ENCODE measurements at regions not wholly inside any gene's neighbourhood (a gene's known extent, or its start where the extent isn't known, plus 50 kb on each side); places are given as distances from the start of the nearest gene placed in this dataset.
A peak's percentile ranks its signal among the peaks of the same experiment; 100 is the strongest.

DNA sequence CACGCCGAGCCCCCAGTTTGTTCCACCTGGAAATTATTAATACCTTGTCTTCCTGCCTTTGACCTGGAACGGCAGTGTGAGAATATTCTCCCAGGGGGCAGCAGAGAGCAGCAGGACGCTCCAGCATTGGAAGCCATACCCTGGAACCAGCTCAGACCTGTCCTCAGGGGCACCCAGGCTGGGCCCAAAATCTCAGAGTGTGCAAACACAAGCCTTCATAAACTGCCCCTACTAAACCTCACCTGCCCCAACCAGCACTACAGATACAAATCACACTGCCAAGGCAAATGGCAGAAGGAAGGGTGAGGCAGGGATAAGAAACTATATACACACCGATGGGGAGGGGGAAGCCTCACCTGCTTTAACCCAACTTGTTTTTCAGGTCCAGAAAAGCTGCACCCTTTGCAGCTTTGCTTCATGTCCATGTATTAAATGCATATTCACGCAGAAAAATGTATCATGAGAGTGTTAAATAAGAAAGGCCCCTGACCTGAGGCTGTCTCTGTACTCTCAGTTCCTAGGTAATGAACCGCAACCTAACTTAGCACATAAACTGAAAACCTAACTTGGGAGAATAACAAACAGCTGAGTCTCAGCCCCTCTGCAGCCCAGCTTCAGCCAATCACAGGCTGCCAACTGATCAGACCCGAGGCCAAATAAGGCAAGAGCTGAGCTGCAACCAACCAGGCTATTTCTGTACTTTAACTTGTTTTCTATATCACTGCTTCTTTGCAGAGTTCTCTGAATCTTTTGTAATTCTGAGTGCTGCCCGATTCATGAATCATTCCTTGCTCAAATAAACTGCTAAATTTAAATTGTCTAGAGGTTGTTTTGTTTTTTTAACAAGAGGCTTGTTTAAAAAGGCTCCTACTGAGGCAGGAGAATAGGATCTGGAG is 130.1 kb downstream of the SPTSSA start (continued):
- TF ChIP-seq, protein P1, sequence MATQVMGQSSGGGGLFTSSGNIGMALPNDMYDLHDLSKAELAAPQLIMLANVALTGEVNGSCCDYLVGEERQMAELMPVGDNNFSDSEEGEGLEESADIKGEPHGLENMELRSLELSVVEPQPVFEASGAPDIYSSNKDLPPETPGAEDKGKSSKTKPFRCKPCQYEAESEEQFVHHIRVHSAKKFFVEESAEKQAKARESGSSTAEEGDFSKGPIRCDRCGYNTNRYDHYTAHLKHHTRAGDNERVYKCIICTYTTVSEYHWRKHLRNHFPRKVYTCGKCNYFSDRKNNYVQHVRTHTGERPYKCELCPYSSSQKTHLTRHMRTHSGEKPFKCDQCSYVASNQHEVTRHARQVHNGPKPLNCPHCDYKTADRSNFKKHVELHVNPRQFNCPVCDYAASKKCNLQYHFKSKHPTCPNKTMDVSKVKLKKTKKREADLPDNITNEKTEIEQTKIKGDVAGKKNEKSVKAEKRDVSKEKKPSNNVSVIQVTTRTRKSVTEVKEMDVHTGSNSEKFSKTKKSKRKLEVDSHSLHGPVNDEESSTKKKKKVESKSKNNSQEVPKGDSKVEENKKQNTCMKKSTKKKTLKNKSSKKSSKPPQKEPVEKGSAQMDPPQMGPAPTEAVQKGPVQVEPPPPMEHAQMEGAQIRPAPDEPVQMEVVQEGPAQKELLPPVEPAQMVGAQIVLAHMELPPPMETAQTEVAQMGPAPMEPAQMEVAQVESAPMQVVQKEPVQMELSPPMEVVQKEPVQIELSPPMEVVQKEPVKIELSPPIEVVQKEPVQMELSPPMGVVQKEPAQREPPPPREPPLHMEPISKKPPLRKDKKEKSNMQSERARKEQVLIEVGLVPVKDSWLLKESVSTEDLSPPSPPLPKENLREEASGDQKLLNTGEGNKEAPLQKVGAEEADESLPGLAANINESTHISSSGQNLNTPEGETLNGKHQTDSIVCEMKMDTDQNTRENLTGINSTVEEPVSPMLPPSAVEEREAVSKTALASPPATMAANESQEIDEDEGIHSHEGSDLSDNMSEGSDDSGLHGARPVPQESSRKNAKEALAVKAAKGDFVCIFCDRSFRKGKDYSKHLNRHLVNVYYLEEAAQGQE (IDR thresholded peaks at IDR 0.05; ENCODE audit: borderline replicate concordance), result peak; percentile 94
- TF ChIP-seq, protein P1 (CRISPR knock-in tag; IDR thresholded peaks at IDR 0.05; ENCODE audit: low read depth), result no peak
- TF ChIP-seq ATF7 (IDR thresholded peaks at IDR 0.05) (0 out of 2 replicates have a peak, but pooled peaks have one; percentile 18), MCM3 (IDR thresholded peaks at IDR 0.05) (no peak), ETS2 (tag; IDR thresholded peaks at IDR 0.05; ENCODE audit: borderline replicate concordance, poor library complexity, severe bottlenecking) (no peak), FOS (IDR thresholded peaks at IDR 0.05; ENCODE audit: extremely low read depth, insufficient read length) (peak; percentile 10), NRF1 (conservative IDR thresholded peaks at IDR 0.05 in 1 of 2, IDR thresholded peaks at IDR 0.05 in 1 of 2) (0 out of 4 replicates have a peak, but pooled peaks of 1 of the 2 experiments have one; percentile 11), RAD21 (CRISPR knock-in tag; conservative IDR thresholded peaks at IDR 0.05 in 1 of 2, IDR thresholded peaks at IDR 0.05 in 1 of 2) (peak; percentile 47 to 78), MEF2A (IDR thresholded peaks at IDR 0.05; ENCODE audit: control insufficient read depth, low read depth, low read length) (no peak), CBX3 (IDR thresholded peaks at IDR 0.05; ENCODE audit: borderline replicate concordance in 1 of 2, low read length in 2 of 2) (no peak)
- TF ChIP-seq, protein P2, sequence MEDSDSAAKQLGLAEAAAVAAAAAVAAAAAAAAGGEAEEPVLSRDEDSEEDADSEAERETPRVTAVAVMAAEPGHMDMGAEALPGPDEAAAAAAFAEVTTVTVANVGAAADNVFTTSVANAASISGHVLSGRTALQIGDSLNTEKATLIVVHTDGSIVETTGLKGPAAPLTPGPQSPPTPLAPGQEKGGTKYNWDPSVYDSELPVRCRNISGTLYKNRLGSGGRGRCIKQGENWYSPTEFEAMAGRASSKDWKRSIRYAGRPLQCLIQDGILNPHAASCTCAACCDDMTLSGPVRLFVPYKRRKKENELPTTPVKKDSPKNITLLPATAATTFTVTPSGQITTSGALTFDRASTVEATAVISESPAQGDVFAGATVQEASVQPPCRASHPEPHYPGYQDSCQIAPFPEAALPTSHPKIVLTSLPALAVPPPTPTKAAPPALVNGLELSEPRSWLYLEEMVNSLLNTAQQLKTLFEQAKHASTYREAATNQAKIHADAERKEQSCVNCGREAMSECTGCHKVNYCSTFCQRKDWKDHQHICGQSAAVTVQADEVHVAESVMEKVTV (CRISPR knock-in tag; IDR thresholded peaks at IDR 0.05), result 0 out of 2 replicates have a peak, but pooled peaks have one; percentile 6
- TF ChIP-seq, protein P3, sequence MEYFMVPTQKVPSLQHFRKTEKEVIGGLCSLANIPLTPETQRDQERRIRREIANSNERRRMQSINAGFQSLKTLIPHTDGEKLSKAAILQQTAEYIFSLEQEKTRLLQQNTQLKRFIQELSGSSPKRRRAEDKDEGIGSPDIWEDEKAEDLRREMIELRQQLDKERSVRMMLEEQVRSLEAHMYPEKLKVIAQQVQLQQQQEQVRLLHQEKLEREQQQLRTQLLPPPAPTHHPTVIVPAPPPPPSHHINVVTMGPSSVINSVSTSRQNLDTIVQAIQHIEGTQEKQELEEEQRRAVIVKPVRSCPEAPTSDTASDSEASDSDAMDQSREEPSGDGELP (CRISPR knock-in tag; IDR thresholded peaks at IDR 0.05; ENCODE audit: borderline replicate concordance), result peak; percentile 67; the same call in 1 of the 2 replicates

All from K562 (cell line).